GM12878 (cell line): ENCODE measurements at regions not wholly inside any gene's neighbourhood (a gene's known extent, or its start where the extent isn't known, plus 50 kb on each side); places are given as distances from the start of the nearest gene placed in this dataset.

Source experiments
- ATAC-seq: fragments of 200-7000 bp; cut with Tn5 transposase; 3 replicates; pipeline ENCODE4 v1.9.1; 2020; ENCODE audit warnings: mild to moderate bottlenecking, moderate library complexity
- BruUV-seq: library from RNA; stranded (reverse); fragments of 400-500 nt; replicated peaks from 2 replicates; lab custom pipeline; 2021; lab: Mats Ljungman, UMichigan
- CTCF ChIA-PET: fragments of 300-600 bp; sonication (Branson Sonifier 250); formaldehyde crosslinking; extraction: SDS; loops from one replicate; lab custom pipeline; 2021; ENCODE audit warnings: inconsistent platforms; lab: Yijun Ruan, JAX
- POLR2A ChIA-PET: fragments of 350-600 bp; formaldehyde crosslinking; extraction: SDS; loops from one replicate; lab custom pipeline; 2021; ENCODE audit warnings: inconsistent platforms; lab: Charles Lee
- RAD21 ChIA-PET: fragments of 300-600 bp; sonication (Branson Sonifier 250); formaldehyde crosslinking; loops from one replicate; lab custom pipeline; 2023; ENCODE audit warnings: antibody characterized with exemption; ENCODE audit not compliant: unreplicated experiment; lab: Charles Lee
- SMC1A ChIA-PET: fragments of 300-600 bp; sonication (Branson Sonifier 250); formaldehyde crosslinking; loops from one replicate; lab custom pipeline; 2023; ENCODE audit not compliant: unreplicated experiment, uncharacterized antibody; lab: Charles Lee
- DNase-seq: peaks from one replicate; pipeline ENCODE4 v3.0.0-alpha.2; 2011; ENCODE audit warnings: low read depth, low spot score
- FAIRE-seq: peaks from 3 replicates; lab custom pipeline; 2011; peaks lifted over from hg19 to GRCh38; lab: Jason Lieb, UNC
- H2AFZ ChIP-seq: 2 replicates; pipeline ENCODE4 v1.6.0; 2011; ENCODE audit warnings: low read depth, low read length, control low read depth; ENCODE audit not compliant: control insufficient read depth
- H3K27ac ChIP-seq: 2 replicates; pipeline ENCODE4 v1.5.1; 2011; ENCODE audit warnings: control low read depth; ENCODE audit not compliant: control insufficient read depth, insufficient read depth
- H3K27me3 ChIP-seq, 2 experiments: replicated peaks in 1 of 2; 2 replicates each; pipeline versions ENCODE4 v1.6.0 to v1.6.1; 2011; ENCODE audit warnings: low read length in 1 of 2; ENCODE audit not compliant: control insufficient read depth in 2 of 2, insufficient read depth in 2 of 2
- H3K36me3 ChIP-seq, 2 experiments: 2 replicates each; pipeline ENCODE4 v1.5.1; 2011; ENCODE audit warnings: low read length in 1 of 2; ENCODE audit not compliant: control insufficient read depth in 2 of 2, insufficient read depth in 2 of 2
- H3K4me1 ChIP-seq: 2 replicates; pipeline ENCODE4 v1.6.1; 2011; ENCODE audit warnings: mild to moderate bottlenecking, low read length, moderate library complexity, mixed read lengths; ENCODE audit not compliant: control insufficient read depth, insufficient read depth
- H3K4me2 ChIP-seq: 2 replicates; pipeline ENCODE4 v1.6.0; 2011; ENCODE audit warnings: control low read depth; ENCODE audit not compliant: control insufficient read depth, insufficient read depth
- H3K4me3 ChIP-seq: fragments of 200-600 bp; sonication (generic); 2 replicates; pipeline ENCODE4 v1.5.1; 2016
- H3K79me2 ChIP-seq: 2 replicates; pipeline ENCODE4 v1.6.0; 2011; ENCODE audit warnings: low read length; ENCODE audit not compliant: control insufficient read depth, insufficient read depth
- H3K9ac ChIP-seq: 2 replicates; pipeline ENCODE4 v1.8.0; 2011; ENCODE audit warnings: low read length, control low read depth, mixed read lengths; ENCODE audit not compliant: control insufficient read depth, insufficient read depth
- H3K9me3 ChIP-seq: replicated peaks from 3 replicates; pipeline ENCODE4 v1.5.1; 2011; ENCODE audit warnings: mild to moderate bottlenecking, low read length; ENCODE audit not compliant: control insufficient read depth, insufficient read depth
- H4K20me1 ChIP-seq: 2 replicates; pipeline ENCODE4 v1.6.0; 2011; ENCODE audit not compliant: control insufficient read depth, insufficient read depth
- BACH1 ChIP-seq: fragments of 450-650 bp; IDR thresholded peaks from 2 replicates; pipeline ENCODE4 v1.6.1; 2017; ENCODE audit warnings: mild to moderate bottlenecking, borderline replicate concordance
- IKZF2 ChIP-seq, 2 experiments: fragments of 450-650 bp; IDR thresholded peaks; 2 replicates each; pipeline ENCODE4 v1.6.1; 2017; ENCODE audit warnings: mild to moderate bottlenecking in 2 of 2, moderate library complexity in 2 of 2
- TCF12 ChIP-seq: IDR thresholded peaks from 2 replicates; pipeline ENCODE4 v1.6.1; 2011; ENCODE audit warnings: low read depth, mild to moderate bottlenecking, low read length
- WGBS: methylation state at CpG from one replicate; pipeline ENCODE4 v1.1.6; 2016; ENCODE audit warnings: low lambda C conversion rate; ENCODE audit not compliant: insufficient replicate concordance, insufficient coverage; ENCODE audit errors: missing lambda C conversion rate; 5-methylcytosine and 5-hydroxymethylcytosine counted together
- in situ Hi-C: fragments of 300-500 bp; cut with MboI; formaldehyde crosslinking; loops from 9 replicates; pipeline ENCODE4 v1.14.3; 2018; ENCODE audit warnings: mixed read lengths
- intact Hi-C: fragments of 100-400 bp; cut with micrococcal nuclease; formaldehyde crosslinking; loops from one replicate; pipeline ENCODE4 v1.14.2; 2022; ENCODE audit not compliant: unreplicated experiment
- TF ChIP-seq, protein P1 (sequence below): IDR thresholded peaks from 2 replicates; pipeline ENCODE4 v1.6.1; 2012; ENCODE audit warnings: improper control_type of control experiment, low read depth, low read length; ENCODE audit not compliant: insufficient replicate concordance
- TF ChIP-seq, protein P2 (sequence below): IDR thresholded peaks from 2 replicates; pipeline ENCODE4 v1.6.1; 2012; ENCODE audit warnings: low read depth, low read length, improper control_type of control experiment
- TF ChIP-seq, protein P3 (sequence below): IDR thresholded peaks from 2 replicates; pipeline ENCODE4 v1.6.1; 2012; ENCODE audit warnings: mild to moderate bottlenecking, low read depth, low read length
- TF ChIP-seq, protein P4 (sequence below): fragments of 150-350 bp; IDR thresholded peaks from 2 replicates; pipeline ENCODE4 v1.6.1; 2016; ENCODE audit warnings: low read depth, low read length

DNA sequence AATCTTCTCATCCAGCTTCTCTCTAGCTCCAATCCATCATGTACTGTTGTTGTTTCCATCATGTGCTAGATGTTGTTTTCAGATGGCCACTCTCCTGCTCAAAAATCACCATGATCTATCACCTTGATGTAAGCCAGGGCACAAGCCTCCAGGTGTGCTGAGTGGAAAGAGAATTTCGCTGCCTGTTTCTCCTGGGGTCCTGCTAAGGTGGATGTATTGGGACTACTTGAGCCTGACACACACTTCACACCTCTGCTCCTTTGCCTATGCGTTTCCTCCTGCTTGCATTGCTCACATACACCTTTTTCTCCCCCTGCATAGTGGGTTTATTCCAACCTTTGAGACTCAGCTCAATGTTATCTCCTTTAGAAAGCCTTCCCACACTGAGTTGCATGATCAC lies 287.6 kb downstream of the CYRIA start:
- BruUV-seq, result no TSS peak
- ChIA-PET RAD21 (no interaction called here), CTCF (no interaction called here), POLR2A (no interaction called here), SMC1A (no interaction called here)
- Histone ChIP-seq H3K79me2 (no peaks in the 10 kb centered on the region), H3K4me2 (no peak overlapping the region), H2AFZ (no peak overlapping the region), H3K36me3 (no peaks in the 10 kb centered on the region), H3K9me3 (no peaks in the 10 kb centered on the region), H4K20me1 (no peaks in the 10 kb centered on the region), H3K4me3 (no peak overlapping the region), H3K4me1 (no peaks in the 10 kb centered on the region), H3K27me3 (no peaks in the 10 kb centered on the region), H3K9ac (no peak overlapping the region), H3K27ac (no peak overlapping the region)
- DNase-seq (no peak), FAIRE-seq (no peak), ATAC-seq (no peak)
- intact Hi-C loops, result no loop called here
- TF ChIP-seq BACH1, result no peak
- TF ChIP-seq, protein P1, sequence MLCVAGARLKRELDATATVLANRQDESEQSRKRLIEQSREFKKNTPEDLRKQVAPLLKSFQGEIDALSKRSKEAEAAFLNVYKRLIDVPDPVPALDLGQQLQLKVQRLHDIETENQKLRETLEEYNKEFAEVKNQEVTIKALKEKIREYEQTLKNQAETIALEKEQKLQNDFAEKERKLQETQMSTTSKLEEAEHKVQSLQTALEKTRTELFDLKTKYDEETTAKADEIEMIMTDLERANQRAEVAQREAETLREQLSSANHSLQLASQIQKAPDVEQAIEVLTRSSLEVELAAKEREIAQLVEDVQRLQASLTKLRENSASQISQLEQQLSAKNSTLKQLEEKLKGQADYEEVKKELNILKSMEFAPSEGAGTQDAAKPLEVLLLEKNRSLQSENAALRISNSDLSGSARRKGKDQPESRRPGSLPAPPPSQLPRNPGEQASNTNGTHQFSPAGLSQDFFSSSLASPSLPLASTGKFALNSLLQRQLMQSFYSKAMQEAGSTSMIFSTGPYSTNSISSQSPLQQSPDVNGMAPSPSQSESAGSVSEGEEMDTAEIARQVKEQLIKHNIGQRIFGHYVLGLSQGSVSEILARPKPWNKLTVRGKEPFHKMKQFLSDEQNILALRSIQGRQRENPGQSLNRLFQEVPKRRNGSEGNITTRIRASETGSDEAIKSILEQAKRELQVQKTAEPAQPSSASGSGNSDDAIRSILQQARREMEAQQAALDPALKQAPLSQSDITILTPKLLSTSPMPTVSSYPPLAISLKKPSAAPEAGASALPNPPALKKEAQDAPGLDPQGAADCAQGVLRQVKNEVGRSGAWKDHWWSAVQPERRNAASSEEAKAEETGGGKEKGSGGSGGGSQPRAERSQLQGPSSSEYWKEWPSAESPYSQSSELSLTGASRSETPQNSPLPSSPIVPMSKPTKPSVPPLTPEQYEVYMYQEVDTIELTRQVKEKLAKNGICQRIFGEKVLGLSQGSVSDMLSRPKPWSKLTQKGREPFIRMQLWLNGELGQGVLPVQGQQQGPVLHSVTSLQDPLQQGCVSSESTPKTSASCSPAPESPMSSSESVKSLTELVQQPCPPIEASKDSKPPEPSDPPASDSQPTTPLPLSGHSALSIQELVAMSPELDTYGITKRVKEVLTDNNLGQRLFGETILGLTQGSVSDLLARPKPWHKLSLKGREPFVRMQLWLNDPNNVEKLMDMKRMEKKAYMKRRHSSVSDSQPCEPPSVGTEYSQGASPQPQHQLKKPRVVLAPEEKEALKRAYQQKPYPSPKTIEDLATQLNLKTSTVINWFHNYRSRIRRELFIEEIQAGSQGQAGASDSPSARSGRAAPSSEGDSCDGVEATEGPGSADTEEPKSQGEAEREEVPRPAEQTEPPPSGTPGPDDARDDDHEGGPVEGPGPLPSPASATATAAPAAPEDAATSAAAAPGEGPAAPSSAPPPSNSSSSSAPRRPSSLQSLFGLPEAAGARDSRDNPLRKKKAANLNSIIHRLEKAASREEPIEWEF, result no peak
- TF ChIP-seq, protein P2, sequence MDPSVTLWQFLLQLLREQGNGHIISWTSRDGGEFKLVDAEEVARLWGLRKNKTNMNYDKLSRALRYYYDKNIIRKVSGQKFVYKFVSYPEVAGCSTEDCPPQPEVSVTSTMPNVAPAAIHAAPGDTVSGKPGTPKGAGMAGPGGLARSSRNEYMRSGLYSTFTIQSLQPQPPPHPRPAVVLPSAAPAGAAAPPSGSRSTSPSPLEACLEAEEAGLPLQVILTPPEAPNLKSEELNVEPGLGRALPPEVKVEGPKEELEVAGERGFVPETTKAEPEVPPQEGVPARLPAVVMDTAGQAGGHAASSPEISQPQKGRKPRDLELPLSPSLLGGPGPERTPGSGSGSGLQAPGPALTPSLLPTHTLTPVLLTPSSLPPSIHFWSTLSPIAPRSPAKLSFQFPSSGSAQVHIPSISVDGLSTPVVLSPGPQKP, result no peak
- TF ChIP-seq, protein P3, sequence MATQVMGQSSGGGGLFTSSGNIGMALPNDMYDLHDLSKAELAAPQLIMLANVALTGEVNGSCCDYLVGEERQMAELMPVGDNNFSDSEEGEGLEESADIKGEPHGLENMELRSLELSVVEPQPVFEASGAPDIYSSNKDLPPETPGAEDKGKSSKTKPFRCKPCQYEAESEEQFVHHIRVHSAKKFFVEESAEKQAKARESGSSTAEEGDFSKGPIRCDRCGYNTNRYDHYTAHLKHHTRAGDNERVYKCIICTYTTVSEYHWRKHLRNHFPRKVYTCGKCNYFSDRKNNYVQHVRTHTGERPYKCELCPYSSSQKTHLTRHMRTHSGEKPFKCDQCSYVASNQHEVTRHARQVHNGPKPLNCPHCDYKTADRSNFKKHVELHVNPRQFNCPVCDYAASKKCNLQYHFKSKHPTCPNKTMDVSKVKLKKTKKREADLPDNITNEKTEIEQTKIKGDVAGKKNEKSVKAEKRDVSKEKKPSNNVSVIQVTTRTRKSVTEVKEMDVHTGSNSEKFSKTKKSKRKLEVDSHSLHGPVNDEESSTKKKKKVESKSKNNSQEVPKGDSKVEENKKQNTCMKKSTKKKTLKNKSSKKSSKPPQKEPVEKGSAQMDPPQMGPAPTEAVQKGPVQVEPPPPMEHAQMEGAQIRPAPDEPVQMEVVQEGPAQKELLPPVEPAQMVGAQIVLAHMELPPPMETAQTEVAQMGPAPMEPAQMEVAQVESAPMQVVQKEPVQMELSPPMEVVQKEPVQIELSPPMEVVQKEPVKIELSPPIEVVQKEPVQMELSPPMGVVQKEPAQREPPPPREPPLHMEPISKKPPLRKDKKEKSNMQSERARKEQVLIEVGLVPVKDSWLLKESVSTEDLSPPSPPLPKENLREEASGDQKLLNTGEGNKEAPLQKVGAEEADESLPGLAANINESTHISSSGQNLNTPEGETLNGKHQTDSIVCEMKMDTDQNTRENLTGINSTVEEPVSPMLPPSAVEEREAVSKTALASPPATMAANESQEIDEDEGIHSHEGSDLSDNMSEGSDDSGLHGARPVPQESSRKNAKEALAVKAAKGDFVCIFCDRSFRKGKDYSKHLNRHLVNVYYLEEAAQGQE, result no peak
- TF ChIP-seq IKZF2 (IDR thresholded peaks at IDR 0.05), result no peak
- TF ChIP-seq, protein P4, sequence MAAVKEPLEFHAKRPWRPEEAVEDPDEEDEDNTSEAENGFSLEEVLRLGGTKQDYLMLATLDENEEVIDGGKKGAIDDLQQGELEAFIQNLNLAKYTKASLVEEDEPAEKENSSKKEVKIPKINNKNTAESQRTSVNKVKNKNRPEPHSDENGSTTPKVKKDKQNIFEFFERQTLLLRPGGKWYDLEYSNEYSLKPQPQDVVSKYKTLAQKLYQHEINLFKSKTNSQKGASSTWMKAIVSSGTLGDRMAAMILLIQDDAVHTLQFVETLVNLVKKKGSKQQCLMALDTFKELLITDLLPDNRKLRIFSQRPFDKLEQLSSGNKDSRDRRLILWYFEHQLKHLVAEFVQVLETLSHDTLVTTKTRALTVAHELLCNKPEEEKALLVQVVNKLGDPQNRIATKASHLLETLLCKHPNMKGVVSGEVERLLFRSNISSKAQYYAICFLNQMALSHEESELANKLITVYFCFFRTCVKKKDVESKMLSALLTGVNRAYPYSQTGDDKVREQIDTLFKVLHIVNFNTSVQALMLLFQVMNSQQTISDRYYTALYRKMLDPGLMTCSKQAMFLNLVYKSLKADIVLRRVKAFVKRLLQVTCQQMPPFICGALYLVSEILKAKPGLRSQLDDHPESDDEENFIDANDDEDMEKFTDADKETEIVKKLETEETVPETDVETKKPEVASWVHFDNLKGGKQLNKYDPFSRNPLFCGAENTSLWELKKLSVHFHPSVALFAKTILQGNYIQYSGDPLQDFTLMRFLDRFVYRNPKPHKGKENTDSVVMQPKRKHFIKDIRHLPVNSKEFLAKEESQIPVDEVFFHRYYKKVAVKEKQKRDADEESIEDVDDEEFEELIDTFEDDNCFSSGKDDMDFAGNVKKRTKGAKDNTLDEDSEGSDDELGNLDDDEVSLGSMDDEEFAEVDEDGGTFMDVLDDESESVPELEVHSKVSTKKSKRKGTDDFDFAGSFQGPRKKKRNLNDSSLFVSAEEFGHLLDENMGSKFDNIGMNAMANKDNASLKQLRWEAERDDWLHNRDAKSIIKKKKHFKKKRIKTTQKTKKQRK, result no peak
- TF ChIP-seq TCF12, result no peak
- whole genome bisulfite sequencing, result 8% methylated on average over 2 of the region's 2 CpGs
- in situ Hi-C loops, result no loop called here
